B cell (primary cell): ENCODE measurements at regions not wholly inside any gene's neighbourhood (a gene's known extent, or its start where the extent isn't known, plus 50 kb on each side); places are given as distances from the start of the nearest gene placed in this dataset.
"Not testable (repeated sequence)": the region's sequence is repeated elsewhere in the genome, so short reads cannot be mapped to it uniquely, and the experiment has no call there.

Experiments used
- ATAC-seq: fragments of 200-7000 bp; cut with Tn5 transposase; one replicate; pipeline ENCODE4 v1.10.0; 2021; ENCODE audit warnings: low read depth, mild to moderate bottlenecking, moderate number of reproducible peaks, moderate library complexity
- CTCF ChIA-PET: fragments of 350-600 bp; sonication (Branson Sonifier 250); formaldehyde crosslinking; loops from one replicate; lab custom pipeline; 2021; ENCODE audit warnings: antibody characterized with exemption, inconsistent platforms; lab: Charles Lee
- POLR2A ChIA-PET: fragments of 350-600 bp; sonication (Branson Sonifier 250); formaldehyde crosslinking; loops from one replicate; lab custom pipeline; 2021; ENCODE audit warnings: antibody characterized with exemption; lab: Charles Lee
- DNase-seq: peaks from one replicate; pipeline ENCODE4 v3.0.0; 2013
- H2AFZ ChIP-seq: 2 replicates; pipeline ENCODE4 v1.6.1; 2012; ENCODE audit warnings: mild to moderate bottlenecking, low read depth, low read length; ENCODE audit not compliant: insufficient read depth, poor library complexity, severe bottlenecking
- H3K27ac ChIP-seq, 2 donors: 1 replicate in 1 of 2; 2 replicates in 1 of 2; pipeline ENCODE4 v1.5.1; 2012 to 2013; ENCODE audit warnings: low read length in 2 of 2, mild to moderate bottlenecking in 2 of 2, moderate library complexity in 1 of 2
- H3K27me3 ChIP-seq, 4 experiments: fragments of 200-600 bp in 1 of 4; sonication (generic) in 1 of 4; replicated peaks in 1 of 4; 1 replicate in 2 of 4; 2 replicates in 2 of 4; pipeline versions ENCODE4 v1.6.1 to v1.7.0; 2013 to 2016; ENCODE audit warnings: low read length in 3 of 4, mild to moderate bottlenecking in 2 of 4, mixed read lengths in 1 of 4, moderate library complexity in 1 of 4; ENCODE audit not compliant: insufficient read depth in 4 of 4, control insufficient read depth in 3 of 4; ENCODE audit errors: control extremely low read depth in 1 of 4
- H3K36me3 ChIP-seq, 2 experiments: replicated peaks in 1 of 2; 1 replicate in 1 of 2; 2 replicates in 1 of 2; pipeline versions ENCODE4 v1.6.1 to v1.7.1; 2013; ENCODE audit warnings: low read length in 1 of 2; ENCODE audit not compliant: insufficient read depth in 2 of 2, control insufficient read depth in 1 of 2; ENCODE audit errors: control extremely low read depth in 1 of 2, extremely low read depth in 1 of 2
- H3K4me1 ChIP-seq, 2 donors: fragments of 200-600 bp in 1 of 2; sonication (generic) in 1 of 2; 1 replicate in 1 of 2; 2 replicates in 1 of 2; pipeline versions ENCODE4 v1.5.1 to v1.6.1; 2013 to 2017; ENCODE audit warnings: low read length in 2 of 2; ENCODE audit not compliant: control insufficient read depth in 2 of 2, insufficient read depth in 2 of 2
- H3K4me2 ChIP-seq: replicated peaks from 2 replicates; pipeline ENCODE3; 2012; ENCODE audit warnings: mild to moderate bottlenecking, low read depth, low read length; ENCODE audit not compliant: poor library complexity, severe bottlenecking
- H3K4me3 ChIP-seq, 5 experiments: fragments of 200-600 bp in 1 of 5; sonication (generic) in 1 of 5; 1 replicate in 3 of 5; 2 replicates in 2 of 5; pipeline versions ENCODE4 v1.5.1 to v1.7.0; 2011 to 2016; ENCODE audit warnings: low read length in 4 of 5, mild to moderate bottlenecking in 4 of 5, low read depth in 2 of 5, control low read depth in 1 of 5, moderate library complexity in 1 of 5; ENCODE audit not compliant: insufficient read depth in 1 of 5; ENCODE audit errors: control extremely low read depth in 1 of 5, extremely low read depth in 1 of 5
- H3K79me2 ChIP-seq: fragments of 200-600 bp; sonication (generic); one replicate; pipeline ENCODE4 v1.6.0; 2016; ENCODE audit warnings: low read length; ENCODE audit not compliant: control insufficient read depth, insufficient read depth
- H3K9ac ChIP-seq: fragments of 200-600 bp; sonication (generic); 2 replicates; pipeline ENCODE4 v1.6.1; 2017; ENCODE audit warnings: mild to moderate bottlenecking, low read length, moderate library complexity
- H3K9me3 ChIP-seq, 3 donors: one replicate each; pipeline versions ENCODE4 v1.6.1 to v1.7.1; 2013; ENCODE audit warnings: low read length in 2 of 3; ENCODE audit not compliant: control insufficient read depth in 2 of 3, insufficient read depth in 1 of 3; ENCODE audit errors: control extremely low read depth in 1 of 3
- H4K20me1 ChIP-seq: 2 replicates; pipeline ENCODE4 v1.6.0; 2012; ENCODE audit warnings: mild to moderate bottlenecking, low read length; ENCODE audit not compliant: insufficient read depth, control insufficient read depth, poor library complexity, severe bottlenecking
- H3K27ac Mint-ChIP-seq: one replicate; pipeline ENCODE4 v1.8.0; 2021; ENCODE audit warnings: mixed read lengths
- H3K27me3 Mint-ChIP-seq: one replicate; pipeline ENCODE4 v1.8.0; 2021; ENCODE audit warnings: mixed read lengths
- H3K4me1 Mint-ChIP-seq: one replicate; pipeline ENCODE4 v1.8.0; 2021; ENCODE audit warnings: mixed read lengths
- H3K4me3 Mint-ChIP-seq: one replicate; pipeline ENCODE4 v1.8.0; 2021; ENCODE audit warnings: mixed read lengths
- H3K9me3 Mint-ChIP-seq: one replicate; pipeline ENCODE4 v1.8.0; 2022; ENCODE audit warnings: mixed read lengths; ENCODE audit not compliant: insufficient read depth
- EZH2 ChIP-seq: IDR thresholded peaks from 2 replicates; pipeline ENCODE4 v1.6.1; 2012; ENCODE audit warnings: borderline replicate concordance, low read depth, mild to moderate bottlenecking, moderate library complexity, low read length; ENCODE audit not compliant: insufficient read depth, poor library complexity, severe bottlenecking
- WGBS: methylation state at CpG from one replicate; pipeline ENCODE4 v1.1.5; 2013; ENCODE audit warnings: missing lambda C conversion rate; ENCODE audit not compliant: insufficient coverage; 5-methylcytosine and 5-hydroxymethylcytosine counted together
- intact Hi-C: fragments of 100-400 bp; cut with micrococcal nuclease; formaldehyde crosslinking; loops from one replicate; pipeline ENCODE4 v1.10.0; 2022
- TF ChIP-seq, protein P1 (sequence below): fragments of 200-600 bp; IDR thresholded peaks from one replicate; pipeline ENCODE4 v1.8.0; 2022; ENCODE audit warnings: antibody characterized with exemption, mild to moderate bottlenecking

- H4K20me1 ChIP-seq, H3K4me3 ChIP-seq, H3K9me3 ChIP-seq, POLR2A ChIA-PET, H3K4me1 ChIP-seq, H3K27me3 ChIP-seq, H3K79me2 ChIP-seq, H3K27me3 Mint-ChIP-seq, H3K9me3 Mint-ChIP-seq, ATAC-seq, H3K36me3 ChIP-seq, H3K4me3 Mint-ChIP-seq, H3K4me1 Mint-ChIP-seq, H3K27ac ChIP-seq, H3K27ac Mint-ChIP-seq, DNase-seq, H3K4me2 ChIP-seq, intact Hi-C loops, H2AFZ ChIP-seq, H3K9ac ChIP-seq: not testable (repeated sequence)
- no CpG with 5 or more reads among the region's 2 CpGs for WGBS
- CTCF ChIA-PET: interaction anchor here (0.9 kb wide), 1 partner anchor 9 kb away, joined by 4 read pairs; no protein-coding TSS in a partner anchor
Measured at GRCh38 chr15:75771054-75771453, 58.4 kb upstream of the CSPG4 start.

DNA sequence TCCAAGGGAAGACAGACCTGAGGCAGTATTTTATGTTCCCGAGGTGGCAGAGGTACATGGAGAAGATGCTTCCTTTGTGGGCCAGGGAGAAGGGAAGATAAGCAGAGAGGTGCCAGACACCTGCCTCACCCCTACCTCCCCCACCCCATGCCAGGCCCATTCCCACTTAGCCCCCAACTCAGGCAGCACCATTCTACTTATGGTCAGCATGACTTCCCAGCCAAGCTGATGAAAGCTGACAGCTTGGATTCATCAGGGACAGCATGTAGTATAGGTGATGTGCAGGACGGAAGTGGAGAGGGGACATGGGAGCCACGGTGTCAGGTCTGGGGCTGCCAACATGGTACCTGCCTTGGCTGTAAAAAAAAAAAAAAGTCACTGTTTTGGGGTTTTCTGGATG lies 57.5 kb upstream of the CSPG4 start:
- H3K27me3 ChIP-seq: no peaks in the 10 kb centered on the region
- H3K4me2 ChIP-seq: no peak overlapping the region
- no peaks in the 10 kb centered on the region for H3K36me3 ChIP-seq
- no peaks in the 10 kb centered on the region for H4K20me1 ChIP-seq
- no peak overlapping the region for H3K4me3 ChIP-seq
- intact Hi-C loops: no loop called here
- Mint-ChIP-seq H3K9me3 (no peaks in the 10 kb centered on the region), H3K4me3 (no peak overlapping the region), H3K4me1 (no peaks in the 10 kb centered on the region), H3K27me3 (no peaks in the 10 kb centered on the region), H3K27ac (no peak overlapping the region)
- no peak for DNase-seq
- 88% methylated on average over 2 of the region's 3 CpGs for WGBS
- H3K9me3 ChIP-seq: no peaks in the 10 kb centered on the region
- ATAC-seq: no peak
- H2AFZ ChIP-seq: no peak overlapping the region
- no peaks in the 10 kb centered on the region for H3K4me1 ChIP-seq
- TF ChIP-seq EZH2: no peak
- TF ChIP-seq, protein P1, sequence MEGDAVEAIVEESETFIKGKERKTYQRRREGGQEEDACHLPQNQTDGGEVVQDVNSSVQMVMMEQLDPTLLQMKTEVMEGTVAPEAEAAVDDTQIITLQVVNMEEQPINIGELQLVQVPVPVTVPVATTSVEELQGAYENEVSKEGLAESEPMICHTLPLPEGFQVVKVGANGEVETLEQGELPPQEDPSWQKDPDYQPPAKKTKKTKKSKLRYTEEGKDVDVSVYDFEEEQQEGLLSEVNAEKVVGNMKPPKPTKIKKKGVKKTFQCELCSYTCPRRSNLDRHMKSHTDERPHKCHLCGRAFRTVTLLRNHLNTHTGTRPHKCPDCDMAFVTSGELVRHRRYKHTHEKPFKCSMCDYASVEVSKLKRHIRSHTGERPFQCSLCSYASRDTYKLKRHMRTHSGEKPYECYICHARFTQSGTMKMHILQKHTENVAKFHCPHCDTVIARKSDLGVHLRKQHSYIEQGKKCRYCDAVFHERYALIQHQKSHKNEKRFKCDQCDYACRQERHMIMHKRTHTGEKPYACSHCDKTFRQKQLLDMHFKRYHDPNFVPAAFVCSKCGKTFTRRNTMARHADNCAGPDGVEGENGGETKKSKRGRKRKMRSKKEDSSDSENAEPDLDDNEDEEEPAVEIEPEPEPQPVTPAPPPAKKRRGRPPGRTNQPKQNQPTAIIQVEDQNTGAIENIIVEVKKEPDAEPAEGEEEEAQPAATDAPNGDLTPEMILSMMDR: no peak
- ChIA-PET CTCF (interaction anchor here (0.9 kb wide), 1 partner anchor 10 kb away, joined by 4 read pairs; no protein-coding TSS in a partner anchor), POLR2A (no interaction called here)
- H3K9ac ChIP-seq: no peak overlapping the region
- H3K79me2 ChIP-seq: no peaks in the 10 kb centered on the region
- H3K27ac ChIP-seq: no peak overlapping the region

DNA sequence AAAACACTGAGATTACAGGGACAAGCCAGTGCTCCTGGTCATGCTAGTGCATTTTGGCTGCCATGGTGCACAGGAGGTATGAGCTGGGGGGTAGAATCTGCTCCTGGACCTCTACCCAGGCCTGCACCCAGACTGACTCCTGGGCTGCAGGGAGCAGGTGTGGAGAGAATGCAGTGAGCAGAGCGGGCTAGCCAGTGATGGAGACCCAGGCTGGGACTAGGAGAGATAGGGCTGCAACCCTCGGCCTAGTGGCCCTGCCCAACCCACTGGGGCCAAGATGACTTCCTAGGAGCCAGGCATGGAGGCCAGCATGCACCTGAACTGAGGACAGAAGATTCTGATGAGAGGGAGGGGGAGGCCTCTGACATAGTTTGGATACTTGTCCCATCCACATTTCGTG lies 55.9 kb upstream of the CSPG4 start:
- H3K4me1 ChIP-seq, DNase-seq, H3K9me3 Mint-ChIP-seq, H3K27ac ChIP-seq, H3K4me2 ChIP-seq, H2AFZ ChIP-seq, intact Hi-C loops, H3K27me3 ChIP-seq, H3K4me1 Mint-ChIP-seq, H4K20me1 ChIP-seq, H3K79me2 ChIP-seq, H3K27ac Mint-ChIP-seq, H3K4me3 ChIP-seq, ATAC-seq, H3K9me3 ChIP-seq, H3K36me3 ChIP-seq, POLR2A ChIA-PET, H3K9ac ChIP-seq, H3K27me3 Mint-ChIP-seq, CTCF ChIA-PET, H3K4me3 Mint-ChIP-seq: not testable (repeated sequence)
- 93% methylated on average over 2 of the region's 3 CpGs for WGBS
